AML-193 (cell line): ENCODE measurements at regions not wholly inside any gene's neighbourhood (a gene's known extent, or its start where the extent isn't known, plus 50 kb on each side); places are given as distances from the start of the nearest gene placed in this dataset.

Source experiments
- DNase-seq, 2 experiments: peaks; one replicate each; lab custom pipeline; 2025; lab: John Stamatoyannopoulos, UW

GRCh38 chr22:34902335-34902734 is 163.6 kb upstream of the ISX start:
- DNase-seq = no peak

GRCh38 chr22:34903416-34903815 is 162.5 kb upstream of the ISX start:
- no peak for DNase-seq

GRCh38 chr22:34904486-34904885 is 161.5 kb upstream of the ISX start:
- DNase-seq = no peak

GRCh38 chr22:34913826-34914225 is 152.1 kb upstream of the ISX start:
- no peak for DNase-seq

- DNase-seq = no peak
Observed at GRCh38 chr22:34914846-34915245, 151.1 kb upstream of the ISX start.

GRCh38 chr22:34917239-34917638 is 148.7 kb upstream of the ISX start:
- no peak for DNase-seq

GRCh38 chr22:34931026-34931425 is 134.9 kb upstream of the ISX start:
- DNase-seq = no peak

- DNase-seq = no peak
Observed at GRCh38 chr22:34934261-34934660, 131.7 kb upstream of the ISX start.

GRCh38 chr22:34943830-34944229 is 122.1 kb upstream of the ISX start:
- no peak for DNase-seq

GRCh38 chr22:34946339-34946985 is 119.5 kb upstream of the ISX start:
- DNase-seq = no peak

- DNase-seq = no peak
Observed at GRCh38 chr22:34950489-34950888, 115.5 kb upstream of the ISX start.

- no peak for DNase-seq
Observed at GRCh38 chr22:34951212-34951611, 114.7 kb upstream of the ISX start.

GRCh38 chr22:34960005-34960404 is 106.0 kb upstream of the ISX start:
- no peak for DNase-seq

- DNase-seq = no peak
Observed at GRCh38 chr22:34966980-34967565, 98.9 kb upstream of the ISX start.

- DNase-seq = no peak
Observed at GRCh38 chr22:34969001-34969790, 96.8 kb upstream of the ISX start.

GRCh38 chr22:34971456-34971855 is 94.5 kb upstream of the ISX start:
- no peak for DNase-seq

GRCh38 chr22:34972191-34972897 is 93.6 kb upstream of the ISX start:
- DNase-seq = no peak

- no peak for DNase-seq
Observed at GRCh38 chr22:34973016-34973415, 92.9 kb upstream of the ISX start.

GRCh38 chr22:34973926-34974325 is 92.0 kb upstream of the ISX start:
- no peak for DNase-seq

- no peak for DNase-seq
Observed at GRCh38 chr22:34975721-34976120, 90.2 kb upstream of the ISX start.

- DNase-seq = no peak
Observed at GRCh38 chr22:34976474-34976873, 89.5 kb upstream of the ISX start.

GRCh38 chr22:34976886-34977285 is 89.1 kb upstream of the ISX start:
- DNase-seq = no peak

- no peak for DNase-seq
Observed at GRCh38 chr22:34986523-34986922, 79.4 kb upstream of the ISX start.
